Mucosa of descending colon (tissue), 3 donors: ENCODE measurements at regions not wholly inside any gene's neighbourhood (a gene's known extent, or its start where the extent isn't known, plus 50 kb on each side); places are given as distances from the start of the nearest gene placed in this dataset.

Experiments used
- ATAC-seq: fragments of 200-7000 bp; cut with Tn5 transposase; one replicate; pipeline ENCODE4 v1.9.1; 2020; ENCODE audit warnings: mild to moderate bottlenecking, moderate library complexity
- DNase-seq, 3 donors: peaks; one replicate each; pipeline ENCODE4 v3.0.0-alpha.2; 2020
- H3K36me3 ChIP-seq: fragments of 200-600 bp; one replicate; pipeline ENCODE4 v1.8.0; 2021; ENCODE audit warnings: low read depth, mild to moderate bottlenecking
- H3K4me1 ChIP-seq: fragments of 200-600 bp; one replicate; pipeline ENCODE4 v1.8.0; 2021; ENCODE audit warnings: low read depth, mild to moderate bottlenecking
- H3K4me3 ChIP-seq: fragments of 200-600 bp; one replicate; pipeline ENCODE4 v1.8.0; 2021; ENCODE audit warnings: mild to moderate bottlenecking
- H3K9me3 ChIP-seq: fragments of 200-600 bp; one replicate; pipeline ENCODE4 v1.8.0; 2021; ENCODE audit warnings: mild to moderate bottlenecking
- CTCF ChIP-seq: fragments of 200-600 bp; IDR thresholded peaks from one replicate; pipeline ENCODE4 v1.8.0; 2022; ENCODE audit warnings: antibody characterized with exemption, mild to moderate bottlenecking
- intact Hi-C, 2 donors: fragments of 100-400 bp; cut with DNase I in 1 of 2; cut with micrococcal nuclease in 1 of 2; formaldehyde crosslinking; loops; one replicate each; pipeline versions ENCODE4 v1.11.0 to v1.11.1; 2022; cut with DNase I, micrococcal nuclease
- donor health status: DM: no; HTN: no; CAD: no; lungs with moderate emphysema.
- donor health status: DM: no; HTN: no; CAD: no.
- donor health status: DM: no; HTN: yes; CAD: no.

- DNase-seq, result no peak
- Histone ChIP-seq H3K4me1 (no peaks in the 10 kb centered on the region), H3K4me3 (no peak overlapping the region), H3K36me3 (no peaks in the 10 kb centered on the region), H3K9me3 (peaks cover 2% of the 10 kb centered on the region)
- intact Hi-C loops, result no loop called here
- ATAC-seq, result no peak
- no peak for TF ChIP-seq CTCF
These were observed 410.3 kb upstream of the SHH start for GRCh38 chr7:156222611-156223010.

GRCh38 chr7:156222151-156222550 lies 409.9 kb upstream of the SHH start:
- Histone ChIP-seq H3K36me3 (no peaks in the 10 kb centered on the region), H3K4me1 (no peaks in the 10 kb centered on the region), H3K9me3 (peaks cover 2% of the 10 kb centered on the region), H3K4me3 (no peak overlapping the region)
- intact Hi-C loops, result no loop called here
- no peak for DNase-seq
- no peak for ATAC-seq
- no peak for TF ChIP-seq CTCF

GRCh38 chr7:156220701-156221100 lies 408.4 kb upstream of the SHH start:
- no peaks in the 10 kb centered on the region for H3K36me3 ChIP-seq
- peaks cover 2% of the 10 kb centered on the region for H3K9me3 ChIP-seq
- intact Hi-C loops, result no loop called here
- DNase-seq (no peak), ATAC-seq (no peak)
- no peak overlapping the region for H3K4me3 ChIP-seq
- H3K4me1 ChIP-seq, result no peaks in the 10 kb centered on the region
- no peak for TF ChIP-seq CTCF

GRCh38 chr7:156220078-156220605 lies 407.9 kb upstream of the SHH start:
- Histone ChIP-seq H3K9me3 (peaks cover 2% of the 10 kb centered on the region), H3K36me3 (no peaks in the 10 kb centered on the region), H3K4me1 (no peaks in the 10 kb centered on the region), H3K4me3 (no peak overlapping the region)
- intact Hi-C loops, result no loop called here
- no peak for TF ChIP-seq CTCF
- DNase-seq, result no peak
- no peak for ATAC-seq

- intact Hi-C loops, result no loop called here
- DNase-seq (no peak), ATAC-seq (no peak)
- no peaks in the 10 kb centered on the region for H3K36me3 ChIP-seq
- H3K4me3 ChIP-seq, result no peak overlapping the region
- no peak for TF ChIP-seq CTCF
- no peaks in the 10 kb centered on the region for H3K9me3 ChIP-seq
- H3K4me1 ChIP-seq, result no peaks in the 10 kb centered on the region
These were observed 407.2 kb upstream of the SHH start for GRCh38 chr7:156219307-156220077.
